Activated T-helper 1 cell treated with anti-CD3 and anti-CD28 coated beads, Interleukin-2, amount 50 U/mL, for 16 hours (primary cell): ENCODE measurements at regions not wholly inside any gene's neighbourhood (a gene's known extent, or its start where the extent isn't known, plus 50 kb on each side); places are given as distances from the start of the nearest gene placed in this dataset.
"Not testable (repeated sequence)": the region's sequence is repeated elsewhere in the genome, so short reads cannot be mapped to it uniquely, and the experiment has no call there.

Source experiments
- DNase-seq, 2 donors: peaks; one replicate each; pipeline ENCODE4 v3.0.0-alpha.2; 2020; ENCODE audit warnings: low read depth in 1 of 2, low spot score in 1 of 2

GRCh38 chr22:49012712-49013395, 814.8 kb downstream of the BRD1 start:
- DNase-seq: no peak

GRCh38 chr22:49011769-49012648, 815.7 kb downstream of the BRD1 start:
- no peak for DNase-seq

GRCh38 chr22:49011379-49011768, 816.3 kb downstream of the BRD1 start:
- DNase-seq: no peak

GRCh38 chr22:49010901-49011300, 816.8 kb downstream of the BRD1 start:
- DNase-seq: no peak

- no peak for DNase-seq
These were observed 817.4 kb downstream of the BRD1 start for GRCh38 chr22:49010070-49010863.

GRCh38 chr22:49009359-49010063, 818.2 kb downstream of the BRD1 start:
- DNase-seq: no peak

- DNase-seq: no peak
These were observed 818.9 kb downstream of the BRD1 start for GRCh38 chr22:49008682-49009235.

GRCh38 chr22:49007013-49007653, 820.5 kb downstream of the BRD1 start:
- DNase-seq: no peak

GRCh38 chr22:49006207-49007012, 821.3 kb downstream of the BRD1 start:
- no peak for DNase-seq

- DNase-seq: no peak
These were observed 822.1 kb downstream of the BRD1 start for GRCh38 chr22:49005557-49005956.

- DNase-seq: no peak
These were observed 822.9 kb downstream of the BRD1 start for GRCh38 chr22:49004484-49005399.

GRCh38 chr22:48997605-48998004, 830.1 kb downstream of the BRD1 start:
- not testable (repeated sequence) for DNase-seq

GRCh38 chr22:48993655-48994054, 834.0 kb downstream of the BRD1 start:
- no peak for DNase-seq

- DNase-seq: no peak
These were observed 843.0 kb downstream of the BRD1 start for GRCh38 chr22:48984639-48985038.

GRCh38 chr22:48982321-48982905, 845.3 kb downstream of the BRD1 start:
- DNase-seq: no peak

GRCh38 chr22:48981371-48982061, 846.2 kb downstream of the BRD1 start:
- DNase-seq: no peak

GRCh38 chr22:48980918-48981317, 846.8 kb downstream of the BRD1 start:
- no peak for DNase-seq
